GM10266 (cell line): ENCODE measurements at regions not wholly inside any gene's neighbourhood (a gene's known extent, or its start where the extent isn't known, plus 50 kb on each side); places are given as distances from the start of the nearest gene placed in this dataset.

Experiments used
- DNase-seq: peaks from one replicate; pipeline ENCODE4 v3.0.0; 2012; ENCODE audit errors: extremely low spot score
- CTCF ChIP-seq: IDR thresholded peaks from 2 replicates; pipeline ENCODE4 v1.5.1; 2012; ENCODE audit warnings: mild to moderate bottlenecking, low read depth; ENCODE audit not compliant: control insufficient read depth, insufficient read depth; ENCODE audit errors: missing control alignments

DNA sequence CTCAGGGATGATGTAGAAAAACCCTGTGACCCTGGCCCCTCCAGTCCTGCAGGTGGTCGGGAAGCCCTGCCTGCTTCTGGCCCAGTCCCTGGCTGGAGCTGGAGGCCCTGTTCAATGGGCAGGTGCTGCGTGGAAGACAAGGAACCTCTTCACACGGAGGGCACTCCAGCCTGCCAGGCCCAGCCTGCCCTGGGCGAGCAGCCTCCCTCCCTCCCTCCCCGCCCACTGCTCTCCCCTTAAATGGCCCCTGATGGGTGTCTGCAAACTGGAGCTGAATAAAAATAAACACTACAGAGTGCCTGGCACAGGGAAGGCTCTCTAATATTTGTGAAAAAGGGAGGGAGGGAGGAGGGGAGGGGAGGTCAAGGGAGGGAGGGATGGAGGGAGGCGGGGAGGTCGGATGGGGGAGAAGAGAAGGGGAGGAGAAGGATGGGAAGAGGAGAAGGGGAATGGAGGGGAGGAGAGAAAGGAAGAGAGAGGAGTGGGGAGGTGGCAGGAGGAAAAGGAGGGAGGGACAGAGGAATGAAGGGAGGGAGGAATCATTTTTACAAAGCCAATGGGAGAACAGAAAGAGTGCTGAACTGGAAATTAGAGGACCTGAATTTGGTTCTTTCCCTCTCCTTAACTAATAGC lies 222.8 kb upstream of the TNRC6C start:
- no peak for TF ChIP-seq CTCF
- no peak for DNase-seq

- DNase-seq: no peak
- TF ChIP-seq CTCF: no peak
Observed at GRCh38 chr17:77736199-77736585, 222.3 kb upstream of the TNRC6C start.

DNA sequence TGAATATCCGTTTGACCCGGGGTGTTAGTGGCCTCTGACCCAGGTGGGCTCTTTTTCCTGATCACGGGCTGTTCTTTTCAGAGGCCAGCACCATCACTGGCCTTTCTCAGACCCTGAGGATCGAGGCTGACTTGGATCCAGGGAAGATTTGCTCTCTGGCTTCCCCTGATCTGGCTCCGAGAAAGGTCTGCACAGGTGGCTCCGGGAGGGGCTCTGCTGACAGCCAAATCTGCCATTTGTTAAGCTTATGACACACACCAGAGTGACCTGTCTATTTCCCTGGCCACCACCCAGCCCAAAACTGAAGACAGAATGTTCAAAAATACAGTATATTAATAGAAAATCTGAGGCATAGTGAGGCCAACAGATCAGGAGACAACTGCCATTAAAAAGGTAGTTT lies 221.8 kb upstream of the TNRC6C start:
- no peak for DNase-seq

GRCh38 chr17:77737442-77738265 lies 220.8 kb upstream of the TNRC6C start:
- no peak for TF ChIP-seq CTCF
- no peak for DNase-seq

More for the DNA sequence above, 221.8 kb upstream of the TNRC6C start:
- no peak for TF ChIP-seq CTCF

GRCh38 chr17:77738751-77739531 lies 219.6 kb upstream of the TNRC6C start:
- no peak for TF ChIP-seq CTCF
- no peak for DNase-seq

DNA sequence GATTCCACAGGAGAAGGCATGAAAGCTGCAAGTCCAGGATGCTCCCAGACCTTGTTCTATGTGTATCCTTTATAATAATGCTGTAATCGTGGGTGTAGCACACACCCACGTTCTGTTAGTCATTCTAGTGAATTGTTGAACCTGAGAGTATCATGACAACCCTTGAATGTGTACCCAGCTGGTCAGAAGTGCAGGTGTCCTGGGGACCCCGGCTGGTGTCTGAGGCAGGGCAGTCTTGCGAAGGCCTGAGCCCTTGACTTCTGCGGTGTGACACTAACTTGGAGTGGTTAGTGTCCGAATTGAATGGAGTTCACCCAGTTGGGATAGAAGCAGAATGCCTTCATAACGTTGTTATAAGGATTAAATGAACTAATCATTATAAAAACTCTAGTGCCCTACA lies 218.0 kb upstream of the TNRC6C start:
- no peak for TF ChIP-seq CTCF
- no peak for DNase-seq
